Chondrocyte (in vitro differentiated cells): ENCODE measurements at regions not wholly inside any gene's neighbourhood (a gene's known extent, or its start where the extent isn't known, plus 50 kb on each side); places are given as distances from the start of the nearest gene placed in this dataset.

ENCODE experiments used
- DNase-seq: peaks from one replicate; pipeline ENCODE4 v3.0.0; 2021; ENCODE audit warnings: mixed read lengths, low spot score
- H3K27ac Mint-ChIP-seq: one replicate; pipeline ENCODE4 v1.8.0; 2021; ENCODE audit warnings: mild to moderate bottlenecking, moderate library complexity, mixed read lengths; ENCODE audit not compliant: unreplicated experiment
- H3K27me3 Mint-ChIP-seq: 2 replicates; pipeline ENCODE4 v1.8.0; 2021; ENCODE audit warnings: low read depth, mixed read lengths
- H3K36me3 Mint-ChIP-seq: 2 replicates; pipeline ENCODE4 v1.8.0; 2021; ENCODE audit warnings: low read depth, mixed read lengths
- H3K4me1 Mint-ChIP-seq: 2 replicates; pipeline ENCODE4 v1.8.0; 2021; ENCODE audit warnings: low read depth, mild to moderate bottlenecking, mixed read lengths
- H3K4me3 Mint-ChIP-seq: one replicate; pipeline ENCODE4 v1.8.0; 2021; ENCODE audit warnings: mild to moderate bottlenecking, moderate library complexity, mixed read lengths; ENCODE audit not compliant: unreplicated experiment
- H3K9me3 Mint-ChIP-seq: 2 replicates; pipeline ENCODE4 v1.8.0; 2021; ENCODE audit warnings: low read depth, mixed read lengths
- CTCF ChIP-seq: fragments of 200-600 bp; sonication (generic); IDR thresholded peaks from 2 replicates; pipeline ENCODE4 v1.5.0; 2021; ENCODE audit warnings: antibody characterized with exemption, mild to moderate bottlenecking, moderate library complexity

GRCh38 chr1:166350490-166350889 lies 183.7 kb upstream of the FAM78B start:
- H3K4me1 Mint-ChIP-seq: no peaks in the 10 kb centered on the region
- no peak for DNase-seq
- no peak overlapping the region for H3K27ac Mint-ChIP-seq
- no peak for TF ChIP-seq CTCF
- no peaks in the 10 kb centered on the region for H3K27me3 Mint-ChIP-seq
- H3K36me3 Mint-ChIP-seq: no peaks in the 10 kb centered on the region
- peaks cover 15% of the 10 kb centered on the region for H3K9me3 Mint-ChIP-seq
- H3K4me3 Mint-ChIP-seq: no peak overlapping the region

GRCh38 chr1:166351676-166352075 lies 184.9 kb upstream of the FAM78B start:
- H3K36me3 Mint-ChIP-seq: no peaks in the 10 kb centered on the region
- no peak overlapping the region for H3K27ac Mint-ChIP-seq
- H3K4me3 Mint-ChIP-seq: no peak overlapping the region
- TF ChIP-seq CTCF: no peak
- H3K27me3 Mint-ChIP-seq: no peaks in the 10 kb centered on the region
- no peaks in the 10 kb centered on the region for H3K4me1 Mint-ChIP-seq
- no peak for DNase-seq
- peaks cover 10% of the 10 kb centered on the region for H3K9me3 Mint-ChIP-seq

- no peak overlapping the region for H3K4me3 Mint-ChIP-seq
- H3K27ac Mint-ChIP-seq: no peak overlapping the region
- no peak for DNase-seq
- no peak for TF ChIP-seq CTCF
- no peaks in the 10 kb centered on the region for H3K4me1 Mint-ChIP-seq
- no peaks in the 10 kb centered on the region for H3K27me3 Mint-ChIP-seq
- H3K9me3 Mint-ChIP-seq: no peaks in the 10 kb centered on the region
- no peaks in the 10 kb centered on the region for H3K36me3 Mint-ChIP-seq
Measured at GRCh38 chr1:166353213-166353612, 186.4 kb upstream of the FAM78B start.

- TF ChIP-seq CTCF: no peak
- no peak overlapping the region for H3K4me3 Mint-ChIP-seq
- no peaks in the 10 kb centered on the region for H3K4me1 Mint-ChIP-seq
- H3K36me3 Mint-ChIP-seq: no peaks in the 10 kb centered on the region
- no peaks in the 10 kb centered on the region for H3K27me3 Mint-ChIP-seq
- H3K27ac Mint-ChIP-seq: no peak overlapping the region
- no peaks in the 10 kb centered on the region for H3K9me3 Mint-ChIP-seq
- no peak for DNase-seq
Measured at GRCh38 chr1:166354406-166354805, 187.6 kb upstream of the FAM78B start.

GRCh38 chr1:166365081-166365480 lies 198.3 kb upstream of the FAM78B start:
- Mint-ChIP-seq H3K4me1 (no peaks in the 10 kb centered on the region), H3K27ac (no peak overlapping the region), H3K36me3 (no peaks in the 10 kb centered on the region), H3K4me3 (no peak overlapping the region), H3K9me3 (peaks cover 7% of the 10 kb centered on the region), H3K27me3 (no peaks in the 10 kb centered on the region)
- no peak for DNase-seq
- no peak for TF ChIP-seq CTCF
